ENCODE measurements at regions not wholly inside any gene's neighbourhood (a gene's known extent, or its start where the extent isn't known, plus 50 kb on each side); places are given as distances from the start of the nearest gene placed in this dataset.

DNA sequence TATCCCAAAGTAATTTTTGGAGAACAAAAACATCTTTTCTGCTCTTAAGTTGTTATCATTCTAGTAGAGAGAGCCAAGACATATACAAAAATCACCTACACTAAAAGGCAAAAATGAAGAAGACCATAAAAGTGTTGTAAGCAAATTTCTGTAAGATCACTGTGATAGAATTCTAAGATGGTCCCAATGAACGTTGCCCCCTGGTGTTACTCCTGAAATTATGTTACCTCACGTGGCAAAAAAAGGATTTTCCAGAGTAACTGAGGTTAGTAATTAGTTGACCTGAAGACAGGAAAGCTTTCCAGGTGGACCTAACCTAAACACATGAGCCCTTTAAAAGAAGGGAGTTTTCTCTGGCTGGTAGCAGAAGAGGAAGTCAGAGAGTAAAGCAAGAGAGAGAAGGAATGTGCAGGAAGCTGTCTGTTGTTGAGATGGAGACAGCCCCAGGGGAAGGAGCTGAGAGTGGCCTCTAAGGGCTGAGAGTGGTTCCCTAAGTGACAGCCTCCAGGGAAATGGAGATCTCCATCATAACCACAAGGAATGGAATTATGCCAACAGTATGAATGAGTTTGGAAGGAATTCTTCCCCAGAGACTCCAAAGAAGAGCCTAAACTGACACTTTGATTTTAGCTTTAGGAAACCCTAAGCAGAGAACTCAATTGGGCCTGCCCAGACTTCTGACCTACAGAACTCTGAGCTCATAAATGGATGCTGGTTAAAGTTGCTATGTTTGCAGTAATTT, 205.9 kb downstream of the CD47 start:
- no peak for TF ChIP-seq POLR2A (IDR thresholded peaks at IDR 0.05; ENCODE audit: low read depth, low read length)
- no peak for TF ChIP-seq TAF1 (IDR thresholded peaks at IDR 0.05; ENCODE audit: borderline replicate concordance, low read depth, low read length)
- TF ChIP-seq POLR2AphosphoS5 (IDR thresholded peaks at IDR 0.05; ENCODE audit: low read depth, low read length) = no peak
